NCI-H748 treated with DMSO at 0.1 percent for 48 hours (cell line): ENCODE measurements at regions not wholly inside any gene's neighbourhood (a gene's known extent, or its start where the extent isn't known, plus 50 kb on each side); places are given as distances from the start of the nearest gene placed in this dataset.
"Not testable (repeated sequence)": the region's sequence is repeated elsewhere in the genome, so short reads cannot be mapped to it uniquely, and the experiment has no call there.

Experiments
- DNase-seq: peaks from one replicate; lab custom pipeline; 2025; lab: John Stamatoyannopoulos, UW

- no peak for DNase-seq
These were observed 115.2 kb upstream of the RAB18 start for GRCh38 chr10:27388761-27389399.

GRCh38 chr10:27383595-27384542 is 120.2 kb upstream of the RAB18 start:
- DNase-seq = peak; percentile 31

DNA sequence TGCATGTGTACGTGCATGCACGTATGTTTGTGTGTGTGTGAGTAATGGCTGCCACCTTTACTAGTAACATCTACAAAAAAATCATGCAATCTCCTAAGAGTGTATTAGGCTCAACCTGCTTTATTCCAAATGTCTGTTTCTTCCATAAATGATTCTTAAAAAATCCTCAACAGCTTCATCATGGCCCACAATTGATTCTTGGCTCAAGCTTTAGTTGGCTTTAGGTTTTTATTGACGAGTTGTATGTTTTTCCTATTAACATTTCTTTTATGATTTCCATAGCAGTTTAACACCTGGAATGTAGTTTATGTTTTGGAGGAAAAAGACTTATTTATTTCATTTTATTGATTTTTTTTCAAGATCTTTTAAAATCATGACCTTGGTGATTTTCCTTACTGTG is 121.9 kb upstream of the RAB18 start:
- no peak for DNase-seq

GRCh38 chr10:27380929-27381358 is 123.2 kb upstream of the RAB18 start:
- no peak for DNase-seq

DNA sequence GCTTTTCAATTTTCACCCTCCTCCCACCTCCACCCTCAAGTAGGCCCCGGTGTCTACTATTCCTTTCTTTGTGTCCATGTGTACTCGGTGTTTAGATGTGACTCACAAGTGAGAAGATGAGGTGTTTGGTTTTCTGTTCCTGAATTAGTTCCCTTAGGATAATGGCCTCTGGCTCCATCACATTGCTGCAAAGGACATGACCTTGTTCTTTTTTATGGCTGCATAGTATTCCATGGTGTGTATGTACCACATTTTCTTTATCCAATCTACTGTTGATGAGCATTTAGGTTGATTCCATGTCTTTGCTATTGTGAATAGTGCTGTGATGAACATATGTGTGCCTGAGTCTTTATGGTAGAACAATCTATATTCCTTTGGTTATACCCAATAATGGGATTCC is 125.1 kb upstream of the RAB18 start:
- DNase-seq = not testable (repeated sequence)

DNA sequence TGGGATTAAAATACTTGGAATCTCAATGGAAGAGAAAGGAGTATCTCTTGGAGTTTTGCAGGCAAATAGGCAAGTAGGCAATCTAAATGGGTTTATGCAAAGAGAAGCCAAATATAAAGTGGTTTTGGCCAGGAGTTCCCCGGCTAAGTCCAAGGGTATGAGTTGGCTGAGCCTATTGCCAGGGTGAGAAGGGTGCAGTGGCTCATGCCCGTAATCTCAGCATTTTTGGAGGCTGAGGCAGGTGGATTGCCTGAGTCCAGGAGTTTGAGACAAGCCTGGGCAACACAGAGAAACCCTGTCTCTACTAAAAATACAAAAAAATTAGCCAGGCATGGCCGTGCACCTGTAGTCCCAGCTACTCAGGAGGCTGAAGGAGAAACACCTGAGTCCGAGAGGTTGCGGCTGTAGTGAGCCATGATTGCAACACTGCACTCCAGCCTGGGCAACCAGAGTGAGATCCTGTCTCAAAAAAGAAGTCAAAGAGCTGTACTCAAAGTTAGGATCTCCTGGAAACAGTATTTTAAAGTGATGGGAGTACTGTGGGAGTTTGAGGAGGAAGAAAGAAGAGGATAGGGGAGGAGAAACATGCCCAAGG is 130.4 kb upstream of the RAB18 start:
- no peak for DNase-seq

- DNase-seq = no peak
These were observed 131.5 kb upstream of the ACBD5 start for GRCh38 chr10:27372095-27372494.

GRCh38 chr10:27371375-27371774 is 130.8 kb upstream of the ACBD5 start:
- DNase-seq = not testable (repeated sequence)

DNA sequence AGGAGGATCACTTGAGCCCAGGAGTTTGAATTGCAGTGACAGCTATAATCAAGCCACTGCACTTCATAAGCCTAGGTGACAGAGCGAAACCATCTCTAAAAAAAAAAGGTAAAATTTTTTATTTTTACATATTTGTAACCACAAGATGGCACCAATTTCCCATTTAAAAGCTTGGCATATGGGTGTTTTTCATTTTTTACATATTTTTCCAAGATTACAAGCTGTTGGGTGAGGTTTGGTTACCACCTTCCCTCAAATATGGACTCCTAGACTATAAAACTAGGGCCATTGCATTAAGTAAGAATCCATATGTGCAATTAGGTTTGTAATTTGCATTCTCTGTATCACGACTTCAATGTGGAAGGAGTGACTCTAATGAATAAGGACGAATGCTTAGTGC is 129.3 kb upstream of the ACBD5 start:
- DNase-seq = no peak

GRCh38 chr10:27368706-27369105 is 128.1 kb upstream of the ACBD5 start:
- DNase-seq = no peak

GRCh38 chr10:27366769-27367168 is 126.2 kb upstream of the ACBD5 start:
- no peak for DNase-seq

DNA sequence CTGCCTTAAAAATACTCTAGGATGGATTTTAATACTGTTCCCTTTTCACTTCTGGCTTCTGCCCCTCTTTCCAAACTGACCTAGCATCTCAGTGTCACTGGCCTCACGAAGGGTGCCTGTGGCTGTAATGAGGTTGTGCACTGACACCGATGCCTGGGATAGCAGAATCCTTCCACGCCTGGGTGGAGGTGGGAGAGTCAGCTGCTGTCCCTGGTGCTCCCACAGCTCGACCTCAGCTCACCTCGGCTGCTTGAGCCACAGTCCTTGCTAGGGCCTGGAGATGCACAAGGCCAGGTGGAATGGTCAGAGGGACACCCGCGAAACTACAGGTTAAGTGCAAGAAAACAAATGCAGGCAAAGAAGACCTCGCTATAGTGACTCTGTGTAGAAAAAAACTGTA is 123.4 kb upstream of the ACBD5 start:
- DNase-seq = no peak

DNA sequence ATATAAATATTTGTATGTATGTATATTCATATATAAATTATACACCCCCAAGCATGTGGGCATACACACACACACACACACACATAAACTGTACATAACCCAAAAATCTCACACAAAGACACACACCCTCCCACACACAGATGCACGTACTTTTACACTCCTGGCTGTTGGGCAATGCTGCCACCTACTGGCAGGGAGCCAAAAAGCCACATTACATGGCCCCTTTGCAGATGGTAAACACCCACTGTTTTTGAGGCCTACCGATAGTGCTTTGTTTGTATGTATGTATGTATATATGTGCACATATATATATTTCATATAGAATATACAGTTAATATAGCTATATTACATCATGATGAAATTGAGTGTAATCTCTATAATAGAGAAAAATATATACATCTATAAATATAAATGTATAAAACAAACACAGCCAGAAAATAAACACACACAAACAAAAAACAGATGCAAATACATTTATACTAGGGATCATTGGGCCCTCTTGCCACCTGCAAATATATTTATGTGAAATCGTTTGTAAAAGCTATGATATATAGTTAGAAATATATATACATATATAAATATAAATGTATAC is 120.1 kb upstream of the ACBD5 start:
- peak; percentile 52 for DNase-seq

DNA sequence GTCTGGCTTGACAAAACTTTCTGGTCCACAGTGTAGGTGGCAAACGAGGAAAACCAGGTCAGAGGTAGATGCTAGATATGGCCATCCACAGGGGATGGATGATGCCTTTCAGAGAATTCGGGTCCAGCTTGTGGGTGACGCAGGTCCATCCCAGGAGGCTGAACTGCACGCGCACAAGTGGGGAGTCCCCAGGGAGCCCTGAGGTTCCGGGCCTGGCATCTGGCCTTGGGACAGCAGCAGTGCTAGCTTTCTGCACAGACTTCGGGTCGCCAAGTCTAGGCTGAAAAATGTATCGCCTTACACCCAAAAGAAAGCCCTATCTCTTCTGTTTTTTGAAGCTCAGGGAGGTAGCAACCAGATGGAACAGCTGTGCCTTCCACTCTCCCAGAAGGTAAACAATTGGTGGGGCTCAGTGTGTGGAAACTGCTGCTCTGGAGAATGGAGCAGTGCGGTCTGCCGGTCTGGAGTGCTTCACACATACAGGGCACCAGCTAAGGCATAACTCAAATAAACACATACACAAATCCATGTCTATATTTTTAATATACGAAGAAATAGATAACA is 119.3 kb upstream of the ACBD5 start:
- no peak for DNase-seq

- no peak for DNase-seq
These were observed 116.1 kb upstream of the ACBD5 start for GRCh38 chr10:27356738-27357137.

DNA sequence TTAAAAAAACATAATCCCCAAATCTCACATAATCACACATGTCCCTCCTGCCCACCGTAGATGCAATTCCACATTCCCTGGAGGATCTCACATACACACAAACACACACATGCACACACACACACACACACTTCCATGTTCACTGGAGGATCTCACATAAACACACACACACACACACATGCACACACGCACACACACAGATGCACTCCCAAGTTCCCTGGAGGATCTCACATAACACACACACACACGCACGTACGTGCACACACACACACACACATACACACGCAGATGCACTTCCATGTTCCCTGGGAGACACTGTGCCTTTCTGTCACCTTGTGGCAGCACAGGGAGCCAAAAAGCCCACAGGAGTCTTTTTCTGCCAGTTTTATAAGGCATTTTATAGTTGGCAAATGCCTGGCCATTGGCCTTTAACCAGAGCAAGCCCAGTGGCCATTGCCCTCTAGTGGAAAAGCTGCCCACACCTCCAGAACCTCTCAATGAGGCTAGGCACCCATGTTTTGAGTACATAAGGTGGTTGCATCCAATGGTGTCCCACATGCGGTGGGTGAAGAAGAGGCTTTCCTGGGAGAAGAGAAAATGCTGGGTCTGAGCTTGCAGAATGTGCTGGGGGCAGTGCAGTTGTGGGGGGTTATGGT is 115.4 kb upstream of the ACBD5 start:
- no peak for DNase-seq

DNA sequence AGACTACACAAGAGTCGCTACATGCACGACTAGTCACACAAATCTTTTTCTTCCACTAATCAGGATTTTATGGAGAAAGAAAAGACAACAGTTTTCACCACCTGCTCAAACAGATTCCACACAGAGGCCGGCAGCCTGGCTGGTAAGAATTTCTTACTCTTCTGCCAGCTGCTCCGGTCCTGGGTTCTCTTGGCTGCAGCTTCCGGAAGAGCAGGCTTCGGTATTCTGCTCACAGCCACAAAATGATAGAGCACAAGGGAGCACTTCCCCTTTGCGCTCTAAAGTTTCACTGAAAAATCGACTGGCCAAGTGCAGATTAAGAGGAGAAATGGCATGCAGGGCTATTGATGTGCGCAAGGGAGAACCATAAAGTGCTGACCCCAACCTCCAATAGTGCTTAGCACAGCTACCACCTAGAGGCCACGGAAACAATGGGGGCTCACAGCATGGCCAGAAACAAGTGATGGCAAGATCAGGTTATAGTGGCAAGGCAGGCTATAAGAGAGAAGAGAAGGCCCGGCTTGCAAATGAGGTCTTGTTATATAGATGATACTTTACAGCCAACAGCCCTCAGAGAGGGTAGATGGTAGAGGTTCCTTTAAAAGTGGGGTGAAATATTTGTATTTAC is 114.2 kb upstream of the ACBD5 start:
- DNase-seq = not testable (repeated sequence)

GRCh38 chr10:27354100-27354499 is 113.5 kb upstream of the ACBD5 start:
- DNase-seq = not testable (repeated sequence)

DNA sequence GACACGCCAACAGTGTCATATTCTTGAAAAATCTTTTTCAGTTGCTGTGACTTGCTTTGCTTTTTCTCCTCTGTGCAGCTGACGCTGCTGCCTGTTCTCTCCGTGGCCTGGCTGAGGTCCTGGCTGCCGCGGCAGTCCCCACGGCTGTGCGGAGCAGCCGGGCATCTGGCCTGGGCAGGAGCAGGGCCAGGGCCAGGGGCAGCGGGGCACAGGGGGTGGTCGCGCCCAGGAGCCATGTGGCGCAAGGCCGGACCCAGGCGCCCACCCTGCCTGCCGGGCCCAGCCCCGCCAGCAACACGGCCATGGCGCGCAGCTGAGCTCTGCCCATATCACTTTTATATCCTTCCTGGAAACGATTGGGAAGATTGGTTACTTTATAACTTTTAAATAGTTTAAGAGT is 109.4 kb upstream of the ACBD5 start:
- DNase-seq = no peak

- not testable (repeated sequence) for DNase-seq
These were observed 107.2 kb upstream of the ACBD5 start for GRCh38 chr10:27347827-27348207.

- DNase-seq = no peak
These were observed 104.9 kb upstream of the ACBD5 start for GRCh38 chr10:27345455-27345920.
